ENCODE measurements at regions not wholly inside any gene's neighbourhood (a gene's known extent, or its start where the extent isn't known, plus 50 kb on each side); places are given as distances from the start of the nearest gene placed in this dataset.
"Not testable (repeated sequence)": the region's sequence is repeated elsewhere in the genome, so short reads cannot be mapped to it uniquely, and the experiment has no call there.

GRCh38 chr1:206312274-206312665, 108.9 kb downstream of the SRGAP2 start:
- DNase-seq (ENCODE audit: low spot score), result not testable (repeated sequence)

GRCh38 chr1:206314951-206315636, 111.8 kb downstream of the SRGAP2 start:
- DNase-seq (ENCODE audit: low spot score), result not testable (repeated sequence)

GRCh38 chr1:206316901-206317300, 113.6 kb downstream of the SRGAP2 start:
- not testable (repeated sequence) for DNase-seq (ENCODE audit: low spot score)

GRCh38 chr1:206317878-206318514, 114.7 kb downstream of the SRGAP2 start:
- DNase-seq (ENCODE audit: low spot score), result not testable (repeated sequence)

- DNase-seq (ENCODE audit: low spot score), result not testable (repeated sequence)
Observed at GRCh38 chr1:206320227-206320626, 116.9 kb downstream of the SRGAP2 start.

GRCh38 chr1:206326159-206326939, 123.0 kb downstream of the SRGAP2 start:
- DNase-seq (ENCODE audit: low spot score), result not testable (repeated sequence)

- not testable (repeated sequence) for DNase-seq (ENCODE audit: low spot score)
Observed at GRCh38 chr1:206331597-206331996, 128.3 kb downstream of the SRGAP2 start.

- DNase-seq (ENCODE audit: low spot score), result not testable (repeated sequence)
Observed at GRCh38 chr1:206333316-206333715, 130.0 kb downstream of the SRGAP2 start.

- not testable (repeated sequence) for DNase-seq (ENCODE audit: low spot score)
Observed at GRCh38 chr1:206333897-206334296, 130.6 kb downstream of the SRGAP2 start.

- DNase-seq (ENCODE audit: low spot score), result not testable (repeated sequence)
Observed at GRCh38 chr1:206334481-206334880, 131.1 kb downstream of the SRGAP2 start.

GRCh38 chr1:206335162-206335561, 131.8 kb downstream of the SRGAP2 start:
- DNase-seq (ENCODE audit: low spot score), result not testable (repeated sequence)

- not testable (repeated sequence) for DNase-seq (ENCODE audit: low spot score)
Observed at GRCh38 chr1:206335875-206336846, 132.8 kb downstream of the SRGAP2 start.

- DNase-seq (ENCODE audit: low spot score), result not testable (repeated sequence)
Observed at GRCh38 chr1:206337024-206337423, 133.3 kb upstream of the IKBKE start.

GRCh38 chr1:206350493-206351275, 119.6 kb upstream of the IKBKE start:
- not testable (repeated sequence) for DNase-seq (ENCODE audit: low spot score)

- DNase-seq (ENCODE audit: low spot score), result not testable (repeated sequence)
Observed at GRCh38 chr1:206351276-206352052, 118.8 kb upstream of the IKBKE start.

- not testable (repeated sequence) for DNase-seq (ENCODE audit: low spot score)
Observed at GRCh38 chr1:206356310-206356709, 114.0 kb upstream of the IKBKE start.

- not testable (repeated sequence) for DNase-seq (ENCODE audit: low spot score)
Observed at GRCh38 chr1:206357962-206358361, 112.3 kb upstream of the IKBKE start.

GRCh38 chr1:206358771-206359170, 111.5 kb upstream of the IKBKE start:
- not testable (repeated sequence) for DNase-seq (ENCODE audit: low spot score)

- not testable (repeated sequence) for DNase-seq (ENCODE audit: low spot score)
Observed at GRCh38 chr1:206359377-206359776, 110.9 kb upstream of the IKBKE start.

Data from hematopoietic multipotent progenitor cell treated with erythropoietin and hydrocortisone succinate and interleukin-3 and kit ligand, for 17 days (in vitro differentiated cells).